H1 (cell line): ENCODE measurements at regions not wholly inside any gene's neighbourhood (a gene's known extent, or its start where the extent isn't known, plus 50 kb on each side); places are given as distances from the start of the nearest gene placed in this dataset.

Experiments
- CTCF ChIA-PET: fragments of 300-600 bp; sonication (Branson Sonifier 250); formaldehyde crosslinking; loops from one replicate; lab custom pipeline; 2021; ENCODE audit not compliant: partially characterized antibody; lab: Charles Lee
- POLR2A ChIA-PET: fragments of 300-600 bp; sonication (Branson Sonifier 250); formaldehyde crosslinking; loops from one replicate; lab custom pipeline; 2021; ENCODE audit warnings: inconsistent platforms; ENCODE audit not compliant: partially characterized antibody; lab: Charles Lee
- DNase-seq, 2 experiments: peaks; one replicate each; pipeline versions ENCODE4 v3.0.0 to v3.0.0-alpha.2; 2010 to 2022; ENCODE audit warnings: low spot score in 2 of 2, low read depth in 1 of 2, mixed read lengths in 1 of 2
- FAIRE-seq: peaks from 2 replicates; lab custom pipeline; 2011; peaks lifted over from hg19 to GRCh38; lab: Jason Lieb, UNC
- H2AFZ ChIP-seq: 2 replicates; pipeline ENCODE4 v1.8.1; 2012; ENCODE audit warnings: low read length, inconsistent platforms
- H2AK5ac ChIP-seq: 2 replicates; pipeline ENCODE4 v1.6.1; 2013; ENCODE audit warnings: low read depth, low read length
- H2BK120ac ChIP-seq: replicated peaks from 2 replicates; pipeline ENCODE3; 2013; ENCODE audit warnings: low read depth, low read length, inconsistent platforms
- H2BK12ac ChIP-seq: 2 replicates; pipeline ENCODE4 v1.6.1; 2013; ENCODE audit warnings: low read depth, low read length
- H2BK15ac ChIP-seq: 2 replicates; pipeline ENCODE4 v1.6.1; 2013; ENCODE audit warnings: low read length
- H2BK20ac ChIP-seq: 2 replicates; pipeline ENCODE4 v1.6.1; 2013; ENCODE audit warnings: low read length
- H2BK5ac ChIP-seq: 2 replicates; pipeline ENCODE4 v1.6.1; 2013; ENCODE audit warnings: low read depth, low read length
- H3K14ac ChIP-seq: 2 replicates; pipeline ENCODE4 v1.6.1; 2013; ENCODE audit warnings: inconsistent platforms; ENCODE audit not compliant: insufficient read length
- H3K18ac ChIP-seq: 2 replicates; pipeline ENCODE4 v1.6.1; 2013; ENCODE audit warnings: low read length; ENCODE audit errors: extremely low read depth
- H3K23ac ChIP-seq: 2 replicates; pipeline ENCODE4 v1.6.1; 2013; ENCODE audit warnings: inconsistent platforms; ENCODE audit not compliant: insufficient read length
- H3K23me2 ChIP-seq: 2 replicates; pipeline ENCODE4 v1.6.1; 2013; ENCODE audit warnings: low read depth, low read length
- H3K27ac ChIP-seq: 2 replicates; pipeline ENCODE4 v1.6.1; 2011; ENCODE audit warnings: low read depth, low read length, inconsistent platforms
- H3K27me3 ChIP-seq, 4 experiments: replicated peaks in 1 of 4; 1 replicate in 1 of 4; 2 replicates in 3 of 4; pipeline versions ENCODE4 v1.6.1 to v1.8.1; 2011 to 2013; ENCODE audit warnings: low read length in 3 of 4, mild to moderate bottlenecking in 3 of 4, inconsistent platforms in 2 of 4, mixed read lengths in 2 of 4, moderate library complexity in 1 of 4; ENCODE audit not compliant: control insufficient read depth in 3 of 4, insufficient read depth in 3 of 4; ENCODE audit errors: extremely low read depth in 1 of 4
- H3K36me3 ChIP-seq, 4 experiments: 2 replicates each; pipeline versions ENCODE4 v1.6.1 to v1.8.1; 2011 to 2013; ENCODE audit warnings: mild to moderate bottlenecking in 4 of 4, low read length in 3 of 4, moderate library complexity in 2 of 4, control low read depth in 1 of 4, inconsistent platforms in 1 of 4; ENCODE audit not compliant: insufficient read depth in 4 of 4, control insufficient read depth in 2 of 4
- H3K4ac ChIP-seq: replicated peaks from 2 replicates; pipeline ENCODE3; 2013; ENCODE audit warnings: low read length, low read depth, mixed read lengths, inconsistent platforms; ENCODE audit not compliant: insufficient read length
- H3K4me1 ChIP-seq, 4 experiments: replicated peaks in 1 of 4; 1 replicate in 1 of 4; 2 replicates in 3 of 4; pipeline versions ENCODE4 v1.6.1 to v1.8.1; 2011 to 2013; ENCODE audit warnings: low read length in 3 of 4, inconsistent platforms in 2 of 4, mixed read lengths in 1 of 4; ENCODE audit not compliant: insufficient read depth in 4 of 4, control insufficient read depth in 3 of 4
- H3K4me2 ChIP-seq, 2 experiments: 2 replicates each; pipeline versions ENCODE4 v1.6.1 to v1.8.1; 2011 to 2013; ENCODE audit warnings: low read depth in 2 of 2, low read length in 2 of 2, control low read depth in 1 of 2, inconsistent platforms in 1 of 2, mild to moderate bottlenecking in 1 of 2; ENCODE audit not compliant: insufficient read depth in 1 of 2
- H3K4me3 ChIP-seq, 4 experiments: fragments of 200-600, 300-600 bp in 1 of 4; sonication (generic), shearing (Covaris generic), sonication (Bioruptor Twin) in 1 of 4; 2 replicates each; pipeline versions ENCODE4 v1.5.1 to v1.8.1; 2011 to 2016; ENCODE audit warnings: low read length in 4 of 4, low read depth in 3 of 4, control low read depth in 2 of 4, inconsistent platforms in 2 of 4, mild to moderate bottlenecking in 2 of 4, mixed read lengths in 1 of 4, moderate library complexity in 1 of 4; ENCODE audit not compliant: insufficient read depth in 2 of 4; ENCODE audit errors: extremely low read depth in 1 of 4
- H3K56ac ChIP-seq: replicated peaks from 2 replicates; pipeline ENCODE3; 2013; ENCODE audit warnings: low read depth, mild to moderate bottlenecking, mixed read lengths, low read length, inconsistent platforms; ENCODE audit not compliant: insufficient read length
- H3K79me1 ChIP-seq: 2 replicates; pipeline ENCODE4 v1.6.1; 2013; ENCODE audit warnings: low read depth, low read length, control low read depth
- H3K79me2 ChIP-seq, 2 experiments: 2 replicates each; pipeline versions ENCODE4 v1.6.1 to v1.8.1; 2012 to 2013; ENCODE audit warnings: low read length in 2 of 2, mild to moderate bottlenecking in 2 of 2, inconsistent platforms in 1 of 2; ENCODE audit not compliant: insufficient read depth in 2 of 2, control insufficient read depth in 1 of 2
- H3K9ac ChIP-seq, 4 experiments: replicated peaks in 1 of 4; 1 replicate in 1 of 4; 2 replicates in 3 of 4; pipeline versions ENCODE4 v1.6.1 to v1.8.1; 2011 to 2013; ENCODE audit warnings: low read depth in 3 of 4, low read length in 3 of 4, control low read depth in 2 of 4, mild to moderate bottlenecking in 2 of 4, moderate library complexity in 2 of 4, inconsistent platforms in 1 of 4; ENCODE audit errors: extremely low read depth in 1 of 4
- H3K9me3 ChIP-seq, 2 experiments: 2 replicates each; pipeline versions ENCODE4 v1.6.1 to v1.8.1; 2012 to 2013; ENCODE audit warnings: mild to moderate bottlenecking in 2 of 2, moderate library complexity in 2 of 2, control low read depth in 1 of 2, inconsistent platforms in 1 of 2, low read depth in 1 of 2, low read length in 1 of 2, mixed read lengths in 1 of 2; ENCODE audit not compliant: insufficient read depth in 2 of 2
- H4K20me1 ChIP-seq, 2 experiments: replicated peaks in 1 of 2; 2 replicates each; pipeline versions ENCODE3 to v1.8.1; 2011 to 2013; ENCODE audit warnings: inconsistent platforms in 2 of 2, low read length in 2 of 2, mild to moderate bottlenecking in 1 of 2; ENCODE audit not compliant: insufficient read depth in 2 of 2, control insufficient read depth in 1 of 2
- H4K5ac ChIP-seq: 2 replicates; pipeline ENCODE4 v1.6.1; 2013; ENCODE audit warnings: low read length, low read depth, mixed read lengths, inconsistent platforms; ENCODE audit not compliant: insufficient read length
- H4K8ac ChIP-seq: 2 replicates; pipeline ENCODE4 v1.8.0; 2013; ENCODE audit warnings: mild to moderate bottlenecking, moderate library complexity, low read length, inconsistent platforms; ENCODE audit not compliant: insufficient read depth; ENCODE audit errors: extremely low read depth
- H4K91ac ChIP-seq: replicated peaks from 2 replicates; pipeline ENCODE3; 2013; ENCODE audit warnings: low read length, mixed read lengths, inconsistent platforms; ENCODE audit not compliant: insufficient read length
- BACH1 ChIP-seq: IDR thresholded peaks from 2 replicates; pipeline ENCODE4 v1.6.1; 2012; ENCODE audit warnings: low read length, improper control_type of control experiment
- BRCA1 ChIP-seq: IDR thresholded peaks from 2 replicates; pipeline ENCODE4 v1.6.1; 2012; ENCODE audit warnings: low read depth, low read length, improper control_type of control experiment
- CEBPB ChIP-seq: IDR thresholded peaks from 2 replicates; pipeline ENCODE4 v1.6.1; 2012; ENCODE audit warnings: low read depth, low read length
- GTF2F1 ChIP-seq: IDR thresholded peaks from 2 replicates; pipeline ENCODE4 v1.6.1; 2012; ENCODE audit warnings: low read depth, low read length, improper control_type of control experiment, borderline replicate concordance
- JUN ChIP-seq: IDR thresholded peaks from 2 replicates; pipeline ENCODE4 v1.6.1; 2011; ENCODE audit warnings: low read depth, mild to moderate bottlenecking, improper control_type of control experiment, low read length
- JUND ChIP-seq: IDR thresholded peaks from 2 replicates; pipeline ENCODE4 v1.6.1; 2011; ENCODE audit warnings: mild to moderate bottlenecking, improper control_type of control experiment, low read length
- KDM5A ChIP-seq: fragments of 200-600 bp; IDR thresholded peaks from 2 replicates; pipeline ENCODE4 v1.7.1; 2012; ENCODE audit warnings: mild to moderate bottlenecking, low read length, inconsistent platforms, mixed read lengths
- MAX ChIP-seq: IDR thresholded peaks from 2 replicates; pipeline ENCODE4 v1.6.1; 2012; ENCODE audit warnings: inconsistent platforms
- NANOG ChIP-seq: IDR thresholded peaks from 2 replicates; pipeline ENCODE4 v1.6.1; 2011; ENCODE audit warnings: low read length, low read depth, mild to moderate bottlenecking, inconsistent platforms; ENCODE audit not compliant: insufficient read depth, poor library complexity, severe bottlenecking
- RBBP5 ChIP-seq: IDR thresholded peaks from 2 replicates; pipeline ENCODE4 v1.7.1; 2012; ENCODE audit warnings: low read depth, mild to moderate bottlenecking, inconsistent platforms, low read length, moderate library complexity, borderline replicate concordance
- SP2 ChIP-seq: IDR thresholded peaks from 2 replicates; pipeline ENCODE4 v1.6.1; 2012; ENCODE audit warnings: mild to moderate bottlenecking, low read length, inconsistent platforms
- TAF1 ChIP-seq: IDR thresholded peaks from 2 replicates; pipeline ENCODE4 v1.6.1; 2011; ENCODE audit warnings: mild to moderate bottlenecking, low read depth, low read length
- TAF7 ChIP-seq: optimal IDR thresholded peaks from 2 replicates; pipeline ENCODE3; 2011; ENCODE audit warnings: low read depth, mild to moderate bottlenecking, inconsistent platforms, low read length, moderate library complexity, borderline replicate concordance
- TBP ChIP-seq: IDR thresholded peaks from 2 replicates; pipeline ENCODE4 v1.6.1; 2011; ENCODE audit warnings: low read depth, low read length, improper control_type of control experiment
- ZNF274 ChIP-seq: IDR thresholded peaks from 2 replicates; pipeline ENCODE4 v1.7.0; 2012; ENCODE audit warnings: low read length, borderline replicate concordance; ENCODE audit errors: extremely low read depth
- WGBS, 2 experiments: shearing (Covaris generic) in 1 of 2; methylation state at CpG; one replicate each; pipeline versions ENCODE4 v1.1.6 to v1.1.7; 2013 to 2015; ENCODE audit warnings: low lambda C conversion rate in 2 of 2, mixed read lengths in 2 of 2, inconsistent platforms in 1 of 2, low coverage in 1 of 2, missing lambda C conversion rate in 1 of 2; ENCODE audit not compliant: insufficient replicate concordance in 2 of 2, insufficient coverage in 1 of 2, insufficient read length in 1 of 2; ENCODE audit errors: extremely low coverage in 1 of 2, missing lambda C conversion rate in 1 of 2; 5-methylcytosine and 5-hydroxymethylcytosine counted together

- H4K20me1 ChIP-seq: no peaks in the 10 kb centered on the region
- 0 out of 2 replicates have a peak overlapping the region, but pooled peaks have one; percentile 79 for H2BK5ac ChIP-seq
- no peak for FAIRE-seq
- H3K27ac ChIP-seq: no peak overlapping the region
- H3K18ac ChIP-seq: no peak overlapping the region
- H3K9me3 ChIP-seq: peaks cover 23% of the 10 kb centered on the region in 2 experiments
- H3K23me2 ChIP-seq: no peaks in the 10 kb centered on the region
- no peak overlapping the region for H2AK5ac ChIP-seq
- H3K14ac ChIP-seq: no peak overlapping the region
- H2BK120ac ChIP-seq: no peak overlapping the region
- no peaks in the 10 kb centered on the region for H3K79me1 ChIP-seq
- H4K8ac ChIP-seq: no peak overlapping the region
- no peak overlapping the region for H3K4me2 ChIP-seq
- no peak overlapping the region for H3K4me3 ChIP-seq
- H3K56ac ChIP-seq: no peak overlapping the region
- H2AFZ ChIP-seq: 0 out of 2 replicates have a peak overlapping the region, but pooled peaks have one; percentile 4
- H4K5ac ChIP-seq: no peak overlapping the region
- H2BK15ac ChIP-seq: no peak overlapping the region
- H3K23ac ChIP-seq: no peak overlapping the region
- no peak overlapping the region for H2BK12ac ChIP-seq
- ChIA-PET POLR2A (interaction anchor here (0.9 kb wide), 1 partner anchor 11 kb away, joined by 4 read pairs; no protein-coding TSS in a partner anchor), CTCF (interaction anchor here (0.5 to 1.5 kb wide), 2 partner anchors 11 to 863 kb away, joined by 4 read pairs; no protein-coding TSS in a partner anchor)
- DNase-seq: no peak
- H3K27me3 ChIP-seq: no peaks in the 10 kb centered on the region
- no peak overlapping the region for H3K4ac ChIP-seq
- H3K79me2 ChIP-seq: no peaks in the 10 kb centered on the region
- no peak overlapping the region for H4K91ac ChIP-seq
- H3K36me3 ChIP-seq: peaks cover 0 to 24% (median 4%) of the 10 kb centered on the region in 4 experiments; a peak in 3 of 8 replicates
- no peak overlapping the region for H3K9ac ChIP-seq
- H2BK20ac ChIP-seq: no peak overlapping the region
- WGBS, 2 experiments: 98% methylated on average over 2 of the region's 2 CpGs; no CpG with 5 or more reads in 1 of the 2 experiments
- H3K4me1 ChIP-seq: peaks cover 0 to 11% (median 2%) of the 10 kb centered on the region in 4 experiments; a peak in 1 of 7 replicates
- no peak for TF ChIP-seq ZNF274
- TF ChIP-seq CEBPB: no peak
- no peak for TF ChIP-seq TAF1
- no peak for TF ChIP-seq GTF2F1
- no peak for TF ChIP-seq JUN
- TF ChIP-seq NANOG: no peak
- no peak for TF ChIP-seq JUND
- TF ChIP-seq MAX: no peak
- no peak for TF ChIP-seq BRCA1
- no peak for TF ChIP-seq RBBP5
- no peak for TF ChIP-seq TBP
- TF ChIP-seq BACH1: no peak
- no peak for TF ChIP-seq TAF7
- TF ChIP-seq SP2: no peak
- TF ChIP-seq KDM5A: no peak
These were observed 1000.9 kb downstream of the STPG2 start for GRCh38 chr4:97142410-97142809.
